HG03139 (cell line): ENCODE measurements at regions not wholly inside any gene's neighbourhood (a gene's known extent, or its start where the extent isn't known, plus 50 kb on each side); places are given as distances from the start of the nearest gene placed in this dataset.

Experiments
- ATAC-seq: cut with Tn5 transposase; IDR thresholded peaks from one replicate; pipeline ENCODE4 v1.9.1; 2021; ENCODE audit not compliant: unreplicated experiment

- no peak for ATAC-seq
These were observed 255.5 kb upstream of the RPL38 start for GRCh38 chr17:73947966-73948355.

GRCh38 chr17:73949903-73950592 is 253.4 kb upstream of the RPL38 start:
- ATAC-seq: no peak

GRCh38 chr17:73950593-73950914 is 252.9 kb upstream of the RPL38 start:
- ATAC-seq: no peak

DNA sequence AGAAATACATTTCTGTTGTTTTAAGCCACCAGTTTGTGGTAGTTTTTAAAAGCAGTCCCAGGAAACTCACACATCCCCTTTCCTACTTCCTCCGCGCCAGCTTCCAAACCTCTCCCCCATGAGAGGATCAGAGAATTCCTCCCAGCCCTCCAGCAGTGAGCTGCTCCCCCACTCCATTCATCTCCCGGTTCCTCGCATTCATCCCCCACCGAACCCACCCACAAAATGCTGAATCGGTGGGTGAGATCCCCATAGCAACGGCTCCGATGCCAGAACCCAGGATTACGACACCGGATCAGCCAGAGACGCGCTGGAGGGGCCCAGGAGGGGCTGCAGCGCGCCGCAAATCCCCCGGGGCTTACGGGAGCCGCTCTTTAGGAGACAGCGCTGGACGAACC is 251.4 kb upstream of the RPL38 start:
- no peak for ATAC-seq

DNA sequence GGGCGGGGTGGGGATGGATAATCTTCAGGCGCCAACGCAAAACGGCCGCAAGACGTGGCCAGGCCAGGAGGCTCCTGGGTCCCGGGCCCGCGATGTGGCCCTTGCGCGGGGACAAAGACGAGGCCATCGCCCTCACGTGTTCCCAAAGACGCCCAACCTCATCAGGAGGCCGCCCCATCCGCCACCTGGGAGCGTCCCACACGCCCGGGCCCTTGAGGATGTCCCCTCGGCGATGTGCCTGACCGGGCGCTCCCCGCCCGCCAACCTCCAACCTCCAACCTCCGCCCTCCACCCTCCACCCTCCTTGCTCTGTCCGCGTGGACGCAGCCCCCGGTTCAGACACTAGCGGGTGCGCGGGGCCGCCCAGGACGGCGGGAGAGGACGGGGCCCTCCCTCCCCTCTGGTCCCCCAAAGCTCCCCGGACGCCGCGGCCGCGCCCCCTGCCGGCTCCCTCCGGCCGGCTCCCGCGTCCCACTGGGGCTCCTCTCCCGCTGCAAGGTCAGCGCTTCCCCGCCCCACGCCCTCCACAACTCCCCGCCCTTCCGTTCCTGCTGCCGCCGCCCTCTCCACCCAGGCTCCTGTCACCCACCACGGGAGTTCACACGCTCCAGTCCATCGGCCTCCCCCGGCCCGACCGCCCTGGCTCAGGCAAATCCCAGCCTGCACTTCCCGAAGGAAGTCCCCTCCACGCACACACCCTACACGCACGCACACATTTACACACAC is 250.8 kb upstream of the RPL38 start:
- no peak for ATAC-seq

DNA sequence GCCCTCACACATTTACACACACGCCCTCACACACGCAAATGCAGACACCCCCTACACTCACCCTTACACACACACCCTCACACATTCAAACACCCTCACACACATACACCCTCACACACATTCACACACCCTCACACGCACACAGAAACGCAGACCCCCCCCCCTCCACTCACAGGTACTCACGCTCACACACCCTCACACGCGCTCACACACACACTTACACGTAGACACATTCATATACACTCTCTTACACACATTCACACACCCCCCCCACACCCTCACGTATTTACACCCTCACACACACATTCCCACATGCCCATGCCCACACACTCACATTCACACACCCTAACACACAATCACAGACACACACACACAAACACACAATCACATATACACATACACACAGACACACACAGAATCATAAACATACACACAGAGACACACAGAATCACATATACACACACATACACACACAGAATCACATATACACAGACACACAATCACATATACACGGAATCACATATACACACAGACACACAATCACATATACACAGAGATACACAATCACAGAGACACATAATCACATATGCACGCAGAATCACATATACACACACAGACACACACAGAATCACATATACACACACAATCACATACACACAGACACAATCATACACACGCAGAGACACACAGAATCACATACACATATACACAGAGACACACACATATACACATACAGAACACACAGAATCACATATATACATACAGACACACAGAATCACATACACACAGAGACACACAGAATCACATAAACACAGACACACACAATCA is 250.1 kb upstream of the RPL38 start:
- ATAC-seq: no peak

GRCh38 chr17:73954951-73955350 is 248.5 kb upstream of the RPL38 start:
- ATAC-seq: no peak

- no peak for ATAC-seq
These were observed 247.9 kb upstream of the RPL38 start for GRCh38 chr17:73955616-73956015.

- ATAC-seq: no peak
These were observed 247.3 kb upstream of the RPL38 start for GRCh38 chr17:73956169-73956568.

- ATAC-seq: no peak
These were observed 246.6 kb upstream of the RPL38 start for GRCh38 chr17:73956595-73957465.

- ATAC-seq: no peak
These were observed 245.9 kb upstream of the RPL38 start for GRCh38 chr17:73957564-73957963.

DNA sequence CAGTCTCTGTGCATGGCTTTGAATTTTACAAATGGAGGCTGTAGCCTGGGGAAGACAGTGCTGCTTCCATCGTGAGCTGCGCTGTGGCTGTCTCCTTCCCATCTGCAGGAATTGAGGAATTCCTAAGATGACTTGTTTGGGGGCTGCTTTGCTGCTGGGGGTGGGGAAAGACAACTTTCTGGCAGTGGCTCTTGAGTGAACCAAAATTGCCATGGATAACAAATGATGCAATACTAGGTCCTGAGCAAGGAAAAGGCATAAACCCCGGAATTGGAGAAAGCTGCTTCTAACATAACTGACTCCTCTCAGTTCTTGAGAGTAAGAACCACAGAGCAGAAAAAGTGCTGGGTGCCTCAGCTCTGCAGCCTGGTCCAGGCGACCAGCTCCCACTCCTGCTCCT is 245.0 kb upstream of the RPL38 start:
- ATAC-seq: no peak

DNA sequence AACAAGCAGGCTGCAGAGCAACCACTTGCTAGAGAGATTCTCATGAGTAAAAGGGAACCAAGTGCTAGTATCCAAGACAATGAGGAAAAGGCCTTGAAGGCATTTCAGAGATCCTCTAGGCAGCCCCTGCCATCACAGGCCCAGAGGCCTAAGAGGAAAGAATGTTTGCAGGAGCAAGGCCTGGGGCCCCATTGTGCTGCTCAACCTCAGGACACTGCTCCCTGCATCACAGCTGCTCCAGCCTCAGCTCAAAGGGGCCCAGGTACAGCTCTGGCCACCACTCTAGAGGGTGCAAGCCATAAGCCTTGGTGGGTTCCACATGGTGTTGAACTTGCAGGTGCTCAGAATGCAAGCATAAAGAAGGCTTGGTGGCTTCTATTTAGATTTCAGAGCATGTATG is 243.0 kb upstream of the RPL38 start:
- no peak for ATAC-seq

GRCh38 chr17:73962308-73962707 is 241.2 kb upstream of the RPL38 start:
- no peak for ATAC-seq

GRCh38 chr17:73968680-73969079 is 234.8 kb upstream of the RPL38 start:
- no peak for ATAC-seq

GRCh38 chr17:73969956-73970355 is 233.5 kb upstream of the RPL38 start:
- ATAC-seq: no peak

DNA sequence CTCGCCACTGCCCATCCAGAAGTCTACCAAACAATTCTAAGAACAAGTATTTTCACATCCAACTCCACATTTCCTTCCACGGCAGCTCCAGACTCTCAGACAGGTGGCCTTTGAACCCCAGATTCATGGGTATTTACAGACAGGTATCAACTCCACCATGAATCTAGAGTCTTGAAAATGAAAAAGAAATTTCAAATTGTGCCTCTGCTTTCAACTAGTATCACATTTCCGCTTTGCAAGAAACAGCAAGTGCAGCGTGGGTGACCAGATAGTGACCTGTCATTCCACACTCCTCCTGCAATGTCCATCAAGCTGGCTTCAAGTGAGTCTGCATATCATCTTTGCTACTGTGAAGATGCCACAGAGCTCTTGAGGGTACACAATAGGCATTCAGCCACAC is 232.4 kb upstream of the RPL38 start:
- ATAC-seq: no peak

- no peak for ATAC-seq
These were observed 231.4 kb upstream of the RPL38 start for GRCh38 chr17:73972056-73972455.

DNA sequence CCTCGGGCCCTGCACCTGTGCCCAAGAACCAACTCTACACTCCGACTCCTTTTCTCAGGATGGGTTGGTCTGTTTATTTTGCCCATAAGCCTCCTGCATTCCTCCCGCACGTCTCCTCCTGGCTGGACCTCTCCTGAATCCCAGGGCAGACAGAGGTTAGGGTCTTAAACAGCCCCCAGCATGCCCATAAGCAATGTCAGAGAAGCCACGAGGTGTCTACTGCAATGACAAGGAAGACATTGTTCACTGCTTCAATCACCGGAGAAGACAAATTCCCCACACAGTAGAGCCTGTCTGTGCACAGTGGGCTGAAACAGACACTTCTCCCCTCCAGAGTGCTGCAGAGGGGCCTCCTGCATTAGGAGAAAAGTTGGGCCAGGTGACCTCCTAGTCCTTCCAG is 230.6 kb upstream of the RPL38 start:
- no peak for ATAC-seq

DNA sequence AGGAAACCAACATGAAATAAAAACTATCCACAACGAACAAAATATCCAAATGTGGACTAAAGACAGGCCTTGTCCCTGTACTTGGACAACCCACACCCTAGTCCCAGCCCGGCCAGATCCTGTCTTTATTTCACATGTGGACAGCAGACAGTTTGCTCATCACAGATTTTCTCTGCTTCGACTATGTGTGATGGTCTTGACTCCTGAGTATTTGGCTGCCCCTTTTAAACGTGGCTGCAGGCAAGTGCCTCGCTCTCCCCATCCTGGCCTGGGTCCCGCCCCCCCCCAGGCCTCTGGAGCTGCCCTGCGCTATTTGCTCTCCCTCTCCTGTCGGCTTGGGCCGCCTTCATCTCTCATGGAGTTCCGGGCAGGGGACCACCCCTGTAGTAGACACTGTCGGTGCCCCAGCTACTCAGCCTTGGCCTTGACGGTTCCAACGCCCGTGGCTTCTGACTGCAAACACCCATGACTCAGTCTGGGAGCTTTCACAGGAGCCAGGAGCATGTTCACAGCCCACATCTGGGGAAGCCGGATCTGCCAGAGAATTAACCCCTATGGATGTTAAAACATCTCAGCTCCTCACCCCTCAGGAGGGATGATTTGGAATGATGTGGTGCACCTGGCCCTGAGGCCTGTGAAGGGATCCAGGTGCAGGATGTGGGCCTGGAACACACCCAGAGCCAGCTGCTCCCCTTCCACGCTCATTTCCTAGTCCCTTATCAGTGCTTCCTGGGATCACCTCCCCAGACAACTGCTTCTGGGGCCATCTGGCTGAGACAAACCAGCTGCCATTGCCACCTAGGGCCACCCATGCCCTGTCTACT is 229.7 kb upstream of the RPL38 start:
- no peak for ATAC-seq
